ENCODE measurements at regions not wholly inside any gene's neighbourhood (a gene's known extent, or its start where the extent isn't known, plus 50 kb on each side); places are given as distances from the start of the nearest gene placed in this dataset.

- TF ChIP-seq CTCF (IDR thresholded peaks at IDR 0.05; ENCODE audit: borderline replicate concordance, extremely low read depth, low read length, poor library complexity, severe bottlenecking) (no peak), EZH2 (IDR thresholded peaks at IDR 0.05; ENCODE audit: borderline replicate concordance, low read depth, low read length, severe bottlenecking) (no peak)
Measured at GRCh38 chr4:184938871-184939270, 79.4 kb upstream of the HELT start.

Measured in DND-41 (cell line).